Fibroblast of skin of scalp (primary cell): ENCODE measurements at regions not wholly inside any gene's neighbourhood (a gene's known extent, or its start where the extent isn't known, plus 50 kb on each side); places are given as distances from the start of the nearest gene placed in this dataset.
A peak's percentile ranks its signal among the peaks of the same experiment; 100 is the strongest.
"Not testable (repeated sequence)": the region's sequence is repeated elsewhere in the genome, so short reads cannot be mapped to it uniquely, and the experiment has no call there.

Experiments used
- DNase-seq: peaks from one replicate; pipeline ENCODE4 v3.0.0-alpha.2; 2013

- DNase-seq, result no peak
Measured at GRCh38 chr13:104693126-104693525, 1626.9 kb upstream of the SLC10A2 start.

- no peak for DNase-seq
Measured at GRCh38 chr13:104691767-104692467, 1625.7 kb upstream of the SLC10A2 start.

GRCh38 chr13:104686484-104686883 is 1620.3 kb upstream of the SLC10A2 start:
- DNase-seq, result no peak

- DNase-seq, result no peak
Measured at GRCh38 chr13:104683789-104684188, 1617.6 kb upstream of the SLC10A2 start.

- no peak for DNase-seq
Measured at GRCh38 chr13:104678161-104678560, 1611.9 kb upstream of the SLC10A2 start.

GRCh38 chr13:104671901-104672300 is 1605.7 kb upstream of the SLC10A2 start:
- no peak for DNase-seq

- no peak for DNase-seq
Measured at GRCh38 chr13:104657196-104657595, 1591.0 kb upstream of the SLC10A2 start.

GRCh38 chr13:104650431-104650830 is 1584.2 kb upstream of the SLC10A2 start:
- DNase-seq, result no peak

- no peak for DNase-seq
Measured at GRCh38 chr13:104648291-104648690, 1582.1 kb upstream of the SLC10A2 start.

- no peak for DNase-seq
Measured at GRCh38 chr13:104645786-104646185, 1579.6 kb upstream of the SLC10A2 start.

GRCh38 chr13:104641309-104641708 is 1575.1 kb upstream of the SLC10A2 start:
- DNase-seq, result peak; percentile 25

GRCh38 chr13:104635879-104636278 is 1569.7 kb upstream of the SLC10A2 start:
- no peak for DNase-seq

- no peak for DNase-seq
Measured at GRCh38 chr13:104634016-104634415, 1567.8 kb upstream of the SLC10A2 start.

- no peak for DNase-seq
Measured at GRCh38 chr13:104632736-104633135, 1566.5 kb upstream of the SLC10A2 start.

GRCh38 chr13:104625201-104625600 is 1559.0 kb upstream of the SLC10A2 start:
- no peak for DNase-seq

- no peak for DNase-seq
Measured at GRCh38 chr13:104616990-104617389, 1550.8 kb upstream of the SLC10A2 start.

- no peak for DNase-seq
Measured at GRCh38 chr13:104614361-104615145, 1548.3 kb upstream of the SLC10A2 start.

- no peak for DNase-seq
Measured at GRCh38 chr13:104608331-104608730, 1542.1 kb upstream of the SLC10A2 start.

- not testable (repeated sequence) for DNase-seq
Measured at GRCh38 chr13:104605435-104605834, 1539.2 kb upstream of the SLC10A2 start.

- no peak for DNase-seq
Measured at GRCh38 chr13:104597546-104598180, 1531.4 kb upstream of the SLC10A2 start.

- no peak for DNase-seq
Measured at GRCh38 chr13:104595511-104595910, 1529.3 kb upstream of the SLC10A2 start.

GRCh38 chr13:104594806-104595205 is 1528.6 kb upstream of the SLC10A2 start:
- DNase-seq, result peak; percentile 29

- no peak for DNase-seq
Measured at GRCh38 chr13:104593693-104594092, 1527.5 kb upstream of the SLC10A2 start.

- no peak for DNase-seq
Measured at GRCh38 chr13:104593251-104593576, 1527.0 kb upstream of the SLC10A2 start.
